SU-DHL-6 (cell line): ENCODE measurements at regions not wholly inside any gene's neighbourhood (a gene's known extent, or its start where the extent isn't known, plus 50 kb on each side); places are given as distances from the start of the nearest gene placed in this dataset.

ENCODE experiments used
- CTCF ChIP-seq: fragments of 200-600 bp; sonication (generic); IDR thresholded peaks from one replicate; pipeline ENCODE4 v1.5.1; 2017; ENCODE audit warnings: antibody characterized with exemption, mild to moderate bottlenecking, low read length, moderate library complexity; ENCODE audit not compliant: insufficient read depth, poor library complexity, severe bottlenecking
- EZH2phosphoT487 ChIP-seq: fragments of 200-600 bp; sonication (generic), shearing (Covaris generic); conservative IDR thresholded peaks from 2 replicates; pipeline ENCODE4 v1.6.1; 2018; ENCODE audit warnings: mild to moderate bottlenecking, antibody characterized with exemption, low read length, moderate library complexity, mixed read lengths

GRCh38 chr4:188826393-188826792 lies 687.2 kb downstream of the TRIML1 start:
- TF ChIP-seq CTCF = no peak
- no peak for TF ChIP-seq EZH2phosphoT487
